RWPE2 (cell line): ENCODE measurements at regions not wholly inside any gene's neighbourhood (a gene's known extent, or its start where the extent isn't known, plus 50 kb on each side); places are given as distances from the start of the nearest gene placed in this dataset.
A peak's percentile ranks its signal among the peaks of the same experiment; 100 is the strongest.
"Not testable (repeated sequence)": the region's sequence is repeated elsewhere in the genome, so short reads cannot be mapped to it uniquely, and the experiment has no call there.

Experiments
- ATAC-seq: fragments of 200-7000 bp; cut with Tn5 transposase; 3 replicates; pipeline ENCODE4 v1.9.1; 2021; ENCODE audit warnings: low read depth
- DNase-seq: peaks from one replicate; pipeline ENCODE4 v3.0.0-alpha.2; 2020; ENCODE audit warnings: low spot score
- H3K27ac ChIP-seq: fragments of 450-650 bp; 2 replicates; pipeline ENCODE4 v1.5.1; 2017; ENCODE audit warnings: mild to moderate bottlenecking; ENCODE audit not compliant: poor library complexity, severe bottlenecking
- H3K27me3 ChIP-seq: fragments of 250-450 bp; sonication (Bioruptor Pico); 2 replicates; pipeline ENCODE4 v1.5.1; 2021; ENCODE audit warnings: mild to moderate bottlenecking, moderate library complexity; ENCODE audit not compliant: insufficient read depth, poor library complexity, severe bottlenecking
- H3K36me3 ChIP-seq: fragments of 250-450 bp; sonication (Bioruptor Pico); 2 replicates; pipeline ENCODE4 v1.5.1; 2020; ENCODE audit warnings: low read depth, mild to moderate bottlenecking, moderate library complexity
- H3K4me1 ChIP-seq: fragments of 250-450 bp; sonication (Bioruptor Pico); 2 replicates; pipeline ENCODE4 v1.5.1; 2021; ENCODE audit warnings: mild to moderate bottlenecking, moderate library complexity; ENCODE audit not compliant: insufficient read depth, poor library complexity, severe bottlenecking
- H3K4me3 ChIP-seq: fragments of 250-450 bp; sonication (Bioruptor Pico); 2 replicates; pipeline ENCODE4 v1.5.1; 2021; ENCODE audit warnings: mild to moderate bottlenecking, moderate library complexity; ENCODE audit not compliant: severe bottlenecking
- H3K9me3 ChIP-seq: fragments of 250-450 bp; sonication (Bioruptor Pico); 2 replicates; pipeline ENCODE4 v1.5.1; 2021; ENCODE audit warnings: mild to moderate bottlenecking, moderate library complexity; ENCODE audit not compliant: severe bottlenecking
- CTCF ChIP-seq: fragments of 450-650 bp; IDR thresholded peaks from one replicate; pipeline ENCODE4 v1.5.1; 2017; ENCODE audit warnings: mild to moderate bottlenecking, moderate library complexity; ENCODE audit not compliant: poor library complexity, severe bottlenecking

- no peaks in the 10 kb centered on the region for H3K9me3 ChIP-seq
- no peak for DNase-seq
- H3K27ac ChIP-seq: no peak overlapping the region
- H3K36me3 ChIP-seq: no peaks in the 10 kb centered on the region
- H3K4me1 ChIP-seq: no peaks in the 10 kb centered on the region
- no peak overlapping the region for H3K4me3 ChIP-seq
- H3K27me3 ChIP-seq: no peaks in the 10 kb centered on the region
- ATAC-seq: peak; percentile 85
- peak; percentile 67 for TF ChIP-seq CTCF
These were observed 114.1 kb upstream of the RIOK2 start for GRCh38 chr5:97297063-97297703.

DNA sequence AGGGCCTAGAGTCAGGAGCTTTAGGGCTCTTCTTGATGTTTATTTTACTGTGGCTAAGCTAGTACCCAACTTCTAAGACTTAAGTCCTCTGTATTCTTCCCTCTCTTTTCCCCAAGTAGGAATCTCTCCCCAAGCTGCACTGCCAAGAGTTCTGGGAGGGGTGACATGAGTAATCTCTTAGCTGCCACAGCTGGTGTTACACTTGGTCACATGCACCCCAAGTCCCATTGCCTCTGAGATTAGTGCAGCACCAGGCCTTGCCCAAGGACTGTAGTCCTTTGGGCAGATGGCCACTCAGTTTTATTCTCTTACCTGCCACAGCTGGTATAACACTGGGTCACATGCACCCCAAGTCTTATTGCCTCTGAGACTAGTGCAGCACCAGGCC, 114.7 kb upstream of the RIOK2 start:
- ATAC-seq (no peak), DNase-seq (no peak)
- no peak overlapping the region for H3K4me3 ChIP-seq
- no peaks in the 10 kb centered on the region for H3K36me3 ChIP-seq
- H3K27me3 ChIP-seq: no peaks in the 10 kb centered on the region
- no peaks in the 10 kb centered on the region for H3K9me3 ChIP-seq
- H3K4me1 ChIP-seq: no peaks in the 10 kb centered on the region
- no peak overlapping the region for H3K27ac ChIP-seq
- TF ChIP-seq CTCF: no peak

GRCh38 chr5:97301181-97301580, 118.1 kb upstream of the RIOK2 start:
- H3K4me1 ChIP-seq, H3K27ac ChIP-seq, DNase-seq, H3K4me3 ChIP-seq, H3K27me3 ChIP-seq, H3K36me3 ChIP-seq, H3K9me3 ChIP-seq, ATAC-seq: not testable (repeated sequence)

DNA sequence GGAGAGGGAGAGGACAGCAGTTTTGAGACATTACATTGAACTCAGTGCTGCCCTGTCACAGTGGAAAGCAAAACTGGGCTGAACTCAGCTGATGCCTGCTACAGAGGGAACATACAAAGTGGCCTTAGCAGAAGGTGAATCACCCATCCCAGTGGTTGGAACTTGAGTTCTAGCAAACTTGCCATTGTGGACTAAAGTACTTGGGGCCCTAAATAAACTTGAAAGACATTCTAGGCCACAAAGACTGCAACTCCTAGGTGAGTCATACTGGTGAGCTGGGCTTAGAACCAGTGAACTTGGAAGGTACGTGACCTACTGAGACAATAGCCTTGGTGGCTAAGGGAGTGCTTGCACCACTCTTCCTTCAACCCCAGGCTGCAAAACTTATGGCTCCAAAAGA, 155.7 kb upstream of the RIOK2 start:
- Histone ChIP-seq H3K4me1 (no peaks in the 10 kb centered on the region), H3K4me3 (no peak overlapping the region), H3K36me3 (no peaks in the 10 kb centered on the region), H3K27ac (no peak overlapping the region), H3K27me3 (peaks cover 3% of the 10 kb centered on the region), H3K9me3 (no peaks in the 10 kb centered on the region)
- no peak for ATAC-seq
- no peak for DNase-seq
- TF ChIP-seq CTCF: no peak

GRCh38 chr5:97355775-97356174, 172.7 kb upstream of the RIOK2 start:
- DNase-seq (no peak), ATAC-seq (no peak)
- no peak overlapping the region for H3K27ac ChIP-seq
- H3K4me3 ChIP-seq: no peak overlapping the region
- TF ChIP-seq CTCF: no peak
- no peaks in the 10 kb centered on the region for H3K36me3 ChIP-seq
- H3K4me1 ChIP-seq: no peaks in the 10 kb centered on the region
- H3K27me3 ChIP-seq: no peaks in the 10 kb centered on the region
- H3K9me3 ChIP-seq: no peaks in the 10 kb centered on the region
